Glomerular endothelial cell (primary cell): ENCODE measurements at regions not wholly inside any gene's neighbourhood (a gene's known extent, or its start where the extent isn't known, plus 50 kb on each side); places are given as distances from the start of the nearest gene placed in this dataset.

Experiments used
- DNase-seq: peaks from one replicate; pipeline ENCODE4 v3.0.0-alpha.2; 2011; ENCODE audit warnings: low read depth, low spot score; ENCODE audit errors: extremely low read depth

- no peak for DNase-seq
These were observed 136.7 kb upstream of the VEPH1 start for GRCh38 chr3:157639756-157640426.

GRCh38 chr3:157637866-157638265, 134.7 kb upstream of the VEPH1 start:
- no peak for DNase-seq

GRCh38 chr3:157633241-157633640, 130.0 kb upstream of the VEPH1 start:
- DNase-seq, result no peak

GRCh38 chr3:157632075-157632474, 128.9 kb upstream of the VEPH1 start:
- no peak for DNase-seq

- DNase-seq, result no peak
These were observed 128.3 kb upstream of the VEPH1 start for GRCh38 chr3:157631478-157631877.

GRCh38 chr3:157626817-157627216, 123.6 kb upstream of the VEPH1 start:
- no peak for DNase-seq

GRCh38 chr3:157624801-157625200, 121.6 kb upstream of the VEPH1 start:
- DNase-seq, result no peak

GRCh38 chr3:157618886-157619285, 115.7 kb upstream of the VEPH1 start:
- DNase-seq, result no peak

GRCh38 chr3:157618075-157618760, 115.0 kb upstream of the VEPH1 start:
- peak; percentile 68 for DNase-seq

GRCh38 chr3:157614896-157615295, 111.7 kb upstream of the VEPH1 start:
- no peak for DNase-seq

- no peak for DNase-seq
These were observed 108.4 kb upstream of the VEPH1 start for GRCh38 chr3:157611536-157612076.

- no peak for DNase-seq
These were observed 107.8 kb upstream of the VEPH1 start for GRCh38 chr3:157610876-157611535.

- DNase-seq, result no peak
These were observed 104.7 kb upstream of the VEPH1 start for GRCh38 chr3:157607826-157608405.

GRCh38 chr3:157606852-157607197, 103.6 kb upstream of the VEPH1 start:
- no peak for DNase-seq

GRCh38 chr3:157606011-157606851, 103.0 kb upstream of the VEPH1 start:
- no peak for DNase-seq

- no peak for DNase-seq
These were observed 102.1 kb upstream of the VEPH1 start for GRCh38 chr3:157605356-157605755.

GRCh38 chr3:157602424-157602823, 99.2 kb upstream of the VEPH1 start:
- no peak for DNase-seq

- DNase-seq, result no peak
These were observed 92.0 kb upstream of the VEPH1 start for GRCh38 chr3:157595259-157595658.

- no peak for DNase-seq
These were observed 91.2 kb upstream of the VEPH1 start for GRCh38 chr3:157594413-157594812.

- DNase-seq, result no peak
These were observed 89.6 kb upstream of the VEPH1 start for GRCh38 chr3:157592769-157593168.

- DNase-seq, result no peak
These were observed 87.1 kb upstream of the VEPH1 start for GRCh38 chr3:157590273-157590672.
